GM19372 (cell line): ENCODE measurements at regions not wholly inside any gene's neighbourhood (a gene's known extent, or its start where the extent isn't known, plus 50 kb on each side); places are given as distances from the start of the nearest gene placed in this dataset.
"Not testable (repeated sequence)": the region's sequence is repeated elsewhere in the genome, so short reads cannot be mapped to it uniquely, and the experiment has no call there.

Experiments used
- ATAC-seq: cut with Tn5 transposase; IDR thresholded peaks from one replicate; pipeline ENCODE4 v1.9.1; 2021; ENCODE audit warnings: mild to moderate bottlenecking, low read depth, moderate library complexity; ENCODE audit not compliant: unreplicated experiment

DNA sequence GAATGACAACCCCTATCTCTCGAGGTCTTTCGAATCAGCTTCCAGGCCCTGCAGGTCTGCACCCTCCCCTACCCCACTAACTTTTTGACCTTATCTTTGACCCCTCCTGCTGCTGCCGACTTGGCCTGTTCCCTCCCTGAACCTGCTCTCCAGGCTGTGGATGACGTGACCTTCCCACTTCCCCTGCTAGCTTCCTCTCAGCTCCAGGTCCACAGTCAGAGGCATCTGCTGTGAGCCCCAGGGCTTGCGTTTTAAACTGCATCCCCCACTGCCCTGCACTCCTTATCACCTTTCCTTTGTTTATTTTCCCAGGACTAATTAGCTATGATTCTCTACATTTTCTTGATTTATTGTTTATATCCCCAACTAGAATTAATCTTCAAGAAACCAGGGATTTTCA, 71.2 kb upstream of the ALKAL2 start:
- no peak for ATAC-seq

- ATAC-seq, result no peak
These were observed 69.9 kb upstream of the ALKAL2 start for GRCh38 chr2:357811-358210.

DNA sequence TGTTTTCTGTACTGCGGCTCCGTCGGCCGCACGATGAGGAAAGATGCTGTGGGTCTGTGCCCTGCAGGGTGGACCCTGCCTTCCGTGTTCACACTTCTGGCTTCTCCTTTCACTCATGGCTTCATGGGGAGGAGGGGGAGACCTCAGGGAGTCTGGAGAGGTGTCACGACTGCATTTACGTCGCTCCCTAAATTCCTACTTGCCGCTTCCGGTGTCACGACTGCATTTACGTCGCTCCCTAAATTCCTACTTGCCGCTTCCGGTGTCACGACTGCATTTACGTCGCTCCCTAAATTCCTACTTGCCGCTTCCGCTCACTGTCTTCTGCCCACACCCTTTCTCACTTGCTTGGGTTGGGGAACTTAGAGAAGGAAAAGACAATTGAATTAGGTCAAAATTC, 68.4 kb upstream of the ALKAL2 start:
- not testable (repeated sequence) for ATAC-seq

DNA sequence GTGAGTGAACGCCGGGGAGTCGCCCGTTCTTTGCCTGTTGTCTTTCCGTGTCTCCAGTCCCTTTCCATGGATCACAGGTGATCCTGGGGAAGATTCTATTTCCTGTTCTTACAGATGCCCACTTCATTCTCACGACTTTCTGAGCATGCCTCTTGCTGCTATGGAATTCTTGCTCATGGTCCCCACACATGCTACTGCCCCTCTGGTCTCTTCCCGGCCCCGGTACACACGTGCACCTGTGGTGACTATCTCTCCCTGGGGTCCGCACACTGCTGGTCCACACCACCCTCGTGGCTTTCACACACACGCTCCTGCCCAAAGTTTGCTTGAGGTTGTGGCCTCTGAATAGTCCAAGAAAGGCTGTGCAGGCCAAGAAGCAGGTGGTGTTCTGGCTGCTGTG, 67.9 kb upstream of the ALKAL2 start:
- no peak for ATAC-seq

GRCh38 chr2:352696-353095, 64.8 kb upstream of the ALKAL2 start:
- no peak for ATAC-seq

DNA sequence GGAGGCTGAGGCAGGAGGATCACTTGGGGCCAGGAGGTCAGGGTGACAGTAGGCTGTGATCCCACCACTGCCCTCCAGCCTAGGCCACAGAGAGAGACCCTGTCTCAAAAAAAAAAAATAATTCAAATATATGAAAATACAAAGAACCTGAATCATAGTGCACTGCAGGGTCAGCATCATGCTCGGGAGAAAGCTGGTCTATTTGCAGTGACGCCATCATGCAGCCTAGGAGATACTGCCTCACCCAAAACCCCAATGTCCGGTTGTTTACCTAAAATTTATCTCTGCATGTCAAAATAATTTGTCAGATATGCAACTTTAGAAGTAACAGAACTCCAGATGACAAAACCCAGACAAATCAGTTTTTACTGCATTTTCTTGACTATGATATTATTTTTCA, 61.5 kb upstream of the ALKAL2 start:
- no peak for ATAC-seq

DNA sequence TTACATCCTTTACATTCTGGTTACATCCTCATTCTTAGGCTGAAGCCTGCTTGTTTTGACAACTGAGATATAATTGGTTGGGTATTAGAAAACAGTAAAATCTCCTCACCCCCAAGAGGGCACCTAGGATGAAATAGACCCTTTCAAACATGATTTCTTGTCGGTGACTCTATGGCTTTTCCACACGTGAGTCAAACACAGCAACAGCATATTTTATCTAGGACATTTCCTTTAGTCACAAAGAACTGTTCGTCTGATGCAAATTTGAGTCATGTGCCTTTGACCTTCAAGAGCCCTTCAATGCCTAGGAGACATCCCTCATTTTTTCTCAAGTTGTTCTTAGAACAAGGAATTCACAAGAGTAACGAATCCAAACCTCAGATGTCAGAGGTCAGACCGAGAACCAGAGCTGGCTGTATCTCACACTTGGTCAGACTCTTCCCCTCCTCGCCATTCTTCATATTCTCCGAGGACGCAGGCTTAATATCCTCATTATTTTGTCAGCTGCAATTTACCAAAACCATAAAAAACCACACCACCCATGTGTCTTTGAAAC, 60.5 kb upstream of the ALKAL2 start:
- ATAC-seq, result no peak

- ATAC-seq, result no peak
These were observed 56.9 kb upstream of the ALKAL2 start for GRCh38 chr2:344811-345210.

DNA sequence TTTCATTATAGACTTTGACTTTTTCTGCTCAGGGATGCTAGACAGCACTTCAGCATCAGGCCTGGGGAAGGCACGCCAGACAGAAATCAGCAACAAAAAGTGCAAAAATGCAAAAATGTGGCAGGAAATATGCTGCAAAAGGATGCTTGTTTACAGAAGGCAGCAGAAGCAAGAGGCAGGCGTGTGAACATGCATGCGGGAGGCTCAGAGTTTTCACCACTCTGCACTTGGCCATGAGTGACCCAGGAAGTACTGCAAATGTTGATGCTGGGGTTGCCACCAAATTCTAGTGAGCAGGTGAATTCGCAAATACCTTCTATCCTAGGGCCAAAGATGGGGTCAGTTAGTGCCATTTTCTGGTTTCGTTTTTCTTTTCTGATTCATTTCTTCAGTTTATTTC, 55.5 kb upstream of the ALKAL2 start:
- no peak for ATAC-seq

DNA sequence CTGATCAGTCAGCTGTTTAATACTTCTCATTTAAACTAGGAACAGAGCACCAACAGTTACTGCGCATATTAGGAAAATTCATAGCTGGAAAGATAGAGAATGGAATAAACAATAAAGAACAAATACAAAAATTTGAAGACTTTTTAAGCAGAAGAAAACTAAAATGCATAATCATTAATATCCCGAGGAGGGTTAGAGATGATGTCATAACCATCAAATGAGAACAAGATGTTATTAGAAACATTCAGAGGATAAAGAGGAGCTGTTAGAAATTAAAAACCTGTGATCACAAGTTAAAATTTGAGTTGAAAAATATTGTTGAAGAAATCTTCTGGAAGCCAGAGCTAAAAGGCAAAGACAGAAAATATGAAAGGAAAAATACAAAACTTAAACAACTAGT, 54.0 kb upstream of the ALKAL2 start:
- no peak for ATAC-seq

DNA sequence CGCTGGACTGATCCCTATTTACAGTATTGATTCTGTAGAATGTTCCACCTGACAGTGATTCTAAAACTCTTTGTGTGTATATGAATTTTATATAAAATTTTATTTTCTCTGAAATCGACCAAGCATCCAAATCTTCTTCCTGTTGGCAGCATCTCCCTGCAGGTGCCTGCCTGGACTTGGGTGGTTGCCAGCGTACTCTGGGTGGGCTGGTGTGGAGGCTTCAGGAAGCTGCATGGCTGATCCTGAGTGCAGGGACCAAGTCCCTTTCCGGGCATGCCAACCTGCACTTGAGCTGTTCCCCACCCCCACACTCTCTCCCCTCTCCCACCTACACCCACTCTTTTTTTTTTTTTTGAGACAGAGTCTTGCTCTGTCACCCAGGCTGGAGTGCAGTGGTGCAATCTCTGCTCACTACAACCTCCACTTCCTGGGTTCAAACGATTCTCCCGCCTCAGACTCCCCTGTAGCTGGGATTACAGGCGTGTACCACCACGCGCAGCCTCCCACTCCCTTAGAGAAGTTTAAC, 53.2 kb upstream of the ALKAL2 start:
- ATAC-seq, result no peak
